ENCODE measurements at regions not wholly inside any gene's neighbourhood (a gene's known extent, or its start where the extent isn't known, plus 50 kb on each side); places are given as distances from the start of the nearest gene placed in this dataset.
"Not testable (repeated sequence)": the region's sequence is repeated elsewhere in the genome, so short reads cannot be mapped to it uniquely, and the experiment has no call there.

DNA sequence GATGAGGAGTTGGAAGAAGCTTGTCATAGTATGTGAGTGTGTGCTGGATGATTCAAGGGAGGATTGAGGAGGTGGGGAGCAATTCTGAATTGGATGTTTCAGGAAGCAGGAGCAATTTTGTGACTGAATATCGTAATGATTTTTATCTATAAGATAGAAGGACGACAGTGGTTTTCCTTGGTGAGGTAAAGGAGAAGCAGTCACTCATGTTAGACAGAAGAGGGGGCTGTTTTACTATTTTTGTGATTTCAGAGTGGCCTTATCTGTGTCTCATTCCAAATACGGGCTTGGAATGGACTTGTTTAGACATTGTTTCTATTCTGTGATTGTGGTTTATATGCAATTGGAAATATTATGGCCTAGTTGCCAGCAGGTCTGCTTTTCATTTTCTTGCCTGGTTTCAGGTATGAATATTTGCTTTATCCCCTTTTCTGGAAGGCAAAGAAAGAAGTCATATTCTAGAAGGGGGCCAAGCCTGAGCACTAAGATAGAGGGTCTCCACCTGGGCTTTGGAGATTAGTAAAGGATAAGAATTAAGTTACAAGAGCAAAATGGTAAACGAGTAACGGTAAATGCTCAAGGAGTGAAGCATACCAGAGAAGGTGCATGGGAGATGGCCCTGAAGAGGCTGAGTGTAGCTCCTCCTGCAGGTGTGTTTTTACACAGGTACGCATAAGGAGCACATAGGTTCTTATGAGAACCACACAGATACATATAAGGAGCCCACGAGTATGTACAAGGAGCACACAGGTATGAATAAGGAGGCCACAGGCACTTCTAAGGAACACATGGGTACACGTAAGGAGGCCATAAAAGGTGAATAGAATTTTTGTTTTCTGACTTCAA, 124.6 kb upstream of the KCNAB1 start:
- DNase-seq = no peak

DNA sequence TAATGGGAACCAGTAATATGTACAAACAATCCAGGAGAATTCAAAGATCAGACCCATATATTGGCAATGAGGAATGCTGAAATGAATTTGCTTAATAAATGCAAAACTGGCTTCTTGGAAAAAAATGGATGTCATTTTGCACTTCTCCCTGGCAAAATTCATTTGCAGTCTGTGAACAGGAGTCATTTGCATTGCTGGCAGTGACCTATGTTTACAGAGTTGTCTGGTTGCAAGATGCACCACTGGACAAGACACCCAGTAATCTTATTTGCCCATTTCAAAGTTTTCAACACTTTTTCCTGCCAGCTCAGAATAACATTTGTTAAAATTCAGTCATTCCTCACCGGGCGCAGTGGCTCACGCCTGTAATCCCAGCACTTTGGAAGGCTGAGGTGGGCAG, 123.5 kb upstream of the KCNAB1 start:
- no peak for DNase-seq

DNA sequence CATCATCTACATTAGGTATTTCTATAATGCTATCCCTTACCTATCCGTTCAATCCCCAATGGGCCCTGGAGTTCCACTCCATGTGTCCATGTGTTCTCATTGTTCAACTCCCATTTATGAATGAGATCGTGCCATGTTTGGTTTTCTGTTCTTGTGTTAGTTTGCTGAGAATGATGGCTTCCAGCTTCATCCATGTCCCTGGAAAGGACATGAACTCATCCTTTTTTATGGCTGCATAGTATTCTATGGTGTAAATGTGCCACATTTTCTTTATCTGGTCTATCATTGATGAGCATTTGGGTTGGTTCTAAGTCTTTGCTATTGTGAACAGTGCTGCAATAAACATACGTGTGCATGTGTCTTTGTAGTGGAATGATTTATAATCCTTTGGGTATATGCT, 122.2 kb upstream of the KCNAB1 start:
- not testable (repeated sequence) for DNase-seq

- no peak for DNase-seq
Measured at GRCh38 chr3:156005736-156006135, 114.6 kb upstream of the KCNAB1 start.

- DNase-seq = no peak
Measured at GRCh38 chr3:156010829-156011228, 109.5 kb upstream of the KCNAB1 start.

- no peak for DNase-seq
Measured at GRCh38 chr3:156014489-156014888, 105.9 kb upstream of the KCNAB1 start.

GRCh38 chr3:156016902-156017301, 103.5 kb upstream of the KCNAB1 start:
- DNase-seq = no peak

- DNase-seq = no peak
Measured at GRCh38 chr3:156017352-156018030, 102.9 kb upstream of the KCNAB1 start.

- DNase-seq = no peak
Measured at GRCh38 chr3:156024904-156025533, 95.4 kb upstream of the KCNAB1 start.

GRCh38 chr3:156029208-156029607, 91.2 kb upstream of the KCNAB1 start:
- no peak for DNase-seq

- DNase-seq = no peak
Measured at GRCh38 chr3:156030723-156031122, 89.7 kb upstream of the KCNAB1 start.

DNA sequence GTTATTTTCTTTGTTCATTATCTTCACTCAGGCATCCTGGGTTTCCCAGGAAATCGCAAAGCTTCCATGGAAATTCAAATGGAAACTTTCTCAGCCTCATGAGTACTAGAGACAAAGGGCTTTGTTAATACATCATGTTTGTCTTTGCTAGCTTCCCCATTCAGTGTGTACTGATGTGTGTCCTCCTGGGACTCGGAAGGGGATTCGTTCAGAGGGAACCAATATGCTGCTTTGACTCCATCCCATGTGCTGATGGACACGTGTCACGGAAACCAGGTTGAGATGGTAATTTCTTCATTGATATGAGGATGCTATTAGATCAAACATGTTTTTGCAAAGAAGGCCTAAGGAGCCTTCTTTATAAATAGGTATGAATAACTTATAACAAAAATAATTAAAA, 87.0 kb upstream of the KCNAB1 start:
- DNase-seq = no peak

DNA sequence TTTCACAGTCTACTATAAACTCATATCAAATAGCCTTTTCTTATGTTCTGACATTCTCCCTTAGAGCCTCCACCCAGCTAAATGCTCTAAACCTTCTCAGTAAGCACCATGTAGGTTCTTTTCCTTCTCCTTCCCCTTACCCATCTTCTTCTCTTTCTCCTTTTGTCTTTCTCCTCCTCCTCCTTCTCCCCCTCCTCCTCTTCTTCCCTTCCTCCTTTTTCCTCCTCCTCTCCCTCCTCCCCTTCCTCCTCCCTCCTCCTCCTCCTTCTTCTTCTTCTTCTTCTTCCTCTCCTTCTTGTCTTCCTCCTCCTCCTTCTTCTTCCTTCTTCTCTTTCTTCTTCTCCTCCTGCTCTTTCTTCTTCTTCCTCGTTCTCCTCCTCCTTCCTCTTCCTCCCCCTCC, 85.2 kb upstream of the KCNAB1 start:
- DNase-seq = no peak

DNA sequence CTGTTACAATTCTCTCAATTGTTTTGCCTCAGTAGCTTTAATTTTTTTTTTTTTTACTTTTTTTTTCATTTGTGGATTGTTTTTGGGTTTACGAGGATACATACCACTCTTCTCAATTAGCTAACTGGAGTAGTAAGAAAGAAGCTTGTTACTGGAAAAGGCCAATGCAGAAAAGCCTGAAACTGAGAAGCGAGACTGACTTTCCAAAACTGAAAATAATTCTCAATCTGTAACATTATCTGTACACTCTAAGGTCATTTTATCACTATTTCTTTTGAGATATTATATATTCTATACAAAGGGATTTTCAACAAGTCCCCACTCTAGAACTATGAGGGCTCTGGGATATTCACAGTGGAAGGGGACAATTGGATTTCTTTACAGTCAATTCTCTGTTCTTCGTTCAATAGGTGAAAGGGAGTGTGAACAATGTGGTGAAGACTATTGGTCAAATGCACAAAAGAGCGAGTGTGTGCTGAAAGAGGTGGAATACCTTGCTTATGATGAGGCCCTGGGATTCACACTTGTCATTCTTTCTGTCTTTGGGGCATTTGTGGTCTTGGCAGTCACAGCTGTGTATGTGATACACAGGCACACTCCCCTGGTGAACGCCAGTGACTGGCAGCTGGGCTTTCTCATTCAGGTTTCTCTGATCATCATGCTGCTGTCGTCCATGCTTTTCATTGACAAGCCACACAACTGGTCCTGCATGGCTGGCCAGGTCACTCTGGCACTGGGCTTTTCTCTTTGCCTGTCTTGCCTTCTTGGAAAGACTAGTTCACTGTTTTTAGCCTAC, 83.9 kb upstream of the KCNAB1 start:
- DNase-seq = no peak

GRCh38 chr3:156037356-156037755, 83.0 kb upstream of the KCNAB1 start:
- no peak for DNase-seq

DNA sequence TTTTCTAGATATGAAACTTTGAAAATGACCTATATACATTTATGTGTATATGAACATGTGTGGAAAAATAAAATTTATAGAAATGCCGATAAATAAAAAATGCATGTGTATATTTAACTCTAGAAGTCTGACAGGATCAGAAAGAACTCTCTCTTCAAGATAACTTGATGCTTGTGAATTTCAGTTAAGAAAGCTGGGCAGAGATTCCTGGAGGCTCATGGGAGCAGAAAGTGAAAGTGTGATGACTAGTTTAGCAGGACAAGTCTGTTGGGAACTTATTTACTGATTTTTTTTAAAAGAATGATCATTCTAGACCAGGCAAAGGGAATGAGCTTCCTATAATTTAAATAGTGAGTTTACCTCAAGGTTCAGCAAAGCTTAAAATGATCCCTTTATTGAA, 81.5 kb upstream of the KCNAB1 start:
- no peak for DNase-seq

GRCh38 chr3:156040041-156040440, 80.3 kb upstream of the KCNAB1 start:
- DNase-seq = no peak

GRCh38 chr3:156041216-156041841, 79.0 kb upstream of the KCNAB1 start:
- not testable (repeated sequence) for DNase-seq

DNA sequence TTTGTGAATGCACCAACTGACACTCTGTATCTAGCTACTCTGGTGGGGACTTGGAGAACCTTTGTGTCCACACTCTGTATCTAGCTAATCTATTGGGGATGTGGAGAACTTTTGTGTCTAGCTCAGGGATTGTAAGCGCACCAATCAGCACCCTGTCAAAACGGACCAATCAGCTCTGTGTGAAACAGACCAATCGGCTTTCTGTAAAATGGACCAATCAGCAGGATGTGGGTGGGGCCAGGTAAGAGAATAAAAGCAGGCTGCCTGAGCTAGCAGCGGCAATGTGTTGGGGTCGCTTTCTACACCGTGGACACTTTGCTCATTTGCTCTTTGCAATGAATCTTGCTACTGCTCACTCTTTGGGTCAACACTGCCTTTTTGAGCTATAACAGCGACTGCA, 78.5 kb upstream of the KCNAB1 start:
- not testable (repeated sequence) for DNase-seq

DNA sequence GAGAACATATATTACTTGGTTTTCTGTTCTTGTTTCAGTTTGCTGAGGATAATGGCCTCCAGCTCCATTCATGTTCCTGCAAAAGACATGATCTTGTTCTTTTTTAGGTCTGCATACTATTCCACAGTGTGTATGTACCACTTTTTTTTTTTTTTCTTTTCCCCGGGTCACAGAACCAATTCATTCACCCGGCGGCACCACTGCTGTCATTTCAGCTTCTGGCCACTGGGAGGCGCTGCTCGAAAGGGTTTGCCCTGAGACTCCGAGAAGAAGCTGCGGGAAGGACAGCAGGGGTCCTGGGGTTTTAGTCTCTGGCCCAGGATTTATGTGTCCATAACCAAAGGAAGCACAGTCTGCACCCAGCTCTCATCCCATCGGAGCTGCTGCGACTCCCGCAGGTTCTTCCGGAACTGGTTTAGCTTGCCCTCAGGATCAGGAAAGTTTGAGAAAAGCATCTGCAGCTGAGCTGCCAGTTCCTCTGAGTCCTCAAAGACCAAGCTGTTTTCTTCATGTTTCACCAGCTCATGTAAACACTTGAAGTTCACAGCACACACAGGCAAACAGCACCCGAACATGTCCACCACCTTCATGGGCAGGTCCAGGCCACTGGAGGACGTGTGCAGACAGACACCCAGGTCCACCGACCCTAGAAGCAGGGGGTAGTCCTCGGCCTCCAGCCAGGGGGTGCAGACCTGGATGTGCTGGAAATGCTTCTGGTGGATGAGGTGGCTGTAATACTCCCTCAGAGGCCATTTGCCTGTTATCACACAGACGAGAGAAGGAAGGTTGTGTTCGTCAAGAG, 76.3 kb upstream of the KCNAB1 start:
- peak; percentile 67 to 75 for DNase-seq

DNA sequence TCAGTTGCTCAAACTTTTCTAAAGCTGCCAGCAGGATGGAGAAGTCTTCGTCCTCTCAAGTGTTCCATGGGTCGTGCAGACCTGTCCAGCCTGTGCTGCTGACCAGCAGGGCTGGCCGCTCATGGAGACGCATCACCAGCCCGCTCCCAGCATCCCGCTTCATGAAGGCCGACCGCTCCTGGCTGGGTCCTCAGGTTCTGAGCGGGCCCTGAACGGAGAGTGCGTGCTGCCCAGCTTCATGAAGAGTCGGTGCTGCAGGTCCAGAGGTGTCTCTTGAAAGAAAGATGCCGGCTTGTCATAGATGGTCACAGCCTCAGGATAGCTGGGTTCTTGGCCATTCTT, 75.8 kb upstream of the KCNAB1 start:
- no peak for DNase-seq

DNA sequence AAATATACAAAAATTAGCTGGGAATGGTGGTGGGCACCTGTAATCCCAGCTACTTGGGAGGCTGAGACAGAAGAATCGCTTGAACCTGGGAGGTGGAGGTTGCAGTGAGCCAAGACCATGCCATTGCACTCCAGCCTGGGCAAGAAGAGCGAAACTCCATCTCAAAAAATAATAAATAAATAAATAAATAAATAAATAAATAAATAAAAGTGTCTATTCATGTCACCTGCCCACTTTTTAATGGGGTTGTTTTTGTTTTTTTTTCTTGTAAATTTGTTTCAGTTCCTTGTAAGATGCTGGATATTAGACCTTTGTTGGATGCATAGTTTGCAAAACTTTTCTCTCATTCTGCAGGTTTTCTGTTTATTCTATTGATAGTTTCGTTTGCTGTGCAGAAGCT, 71.9 kb upstream of the KCNAB1 start:
- not testable (repeated sequence) for DNase-seq
